ENCODE measurements at regions not wholly inside any gene's neighbourhood (a gene's known extent, or its start where the extent isn't known, plus 50 kb on each side); places are given as distances from the start of the nearest gene placed in this dataset.
A peak's percentile ranks its signal among the peaks of the same experiment; 100 is the strongest.

- DNase-seq (ENCODE audit: low read depth): no peak
Measured at GRCh38 chr19:28883241-28883693, 329.7 kb downstream of the UQCRFS1 start.

GRCh38 chr19:28882818-28883217 is 330.1 kb downstream of the UQCRFS1 start:
- DNase-seq (ENCODE audit: low read depth): no peak

GRCh38 chr19:28881616-28882015 is 331.3 kb downstream of the UQCRFS1 start:
- DNase-seq (ENCODE audit: low read depth): no peak

GRCh38 chr19:28880735-28881401 is 332.1 kb downstream of the UQCRFS1 start:
- DNase-seq (ENCODE audit: low read depth): no peak

- peak; percentile 24 for DNase-seq (ENCODE audit: low read depth)
Measured at GRCh38 chr19:28878862-28879566, 333.9 kb downstream of the UQCRFS1 start.

- DNase-seq (ENCODE audit: low read depth): no peak
Measured at GRCh38 chr19:28876609-28877123, 336.3 kb downstream of the UQCRFS1 start.

- DNase-seq (ENCODE audit: low read depth): no peak
Measured at GRCh38 chr19:28874742-28875141, 338.2 kb downstream of the UQCRFS1 start.

- DNase-seq (ENCODE audit: low read depth): no peak
Measured at GRCh38 chr19:28873301-28873700, 339.6 kb downstream of the UQCRFS1 start.

- DNase-seq (ENCODE audit: low read depth): no peak
Measured at GRCh38 chr19:28871099-28871725, 341.7 kb downstream of the UQCRFS1 start.

- no peak for DNase-seq (ENCODE audit: low read depth)
Measured at GRCh38 chr19:28869459-28869858, 343.5 kb downstream of the UQCRFS1 start.

GRCh38 chr19:28868836-28869235 is 344.1 kb downstream of the UQCRFS1 start:
- no peak for DNase-seq (ENCODE audit: low read depth)

GRCh38 chr19:28867978-28868377 is 345.0 kb downstream of the UQCRFS1 start:
- DNase-seq (ENCODE audit: low read depth): no peak

GRCh38 chr19:28864577-28865042 is 348.3 kb downstream of the UQCRFS1 start:
- DNase-seq (ENCODE audit: low read depth): no peak

GRCh38 chr19:28864024-28864503 is 348.9 kb downstream of the UQCRFS1 start:
- no peak for DNase-seq (ENCODE audit: low read depth)

GRCh38 chr19:28862238-28862637 is 350.7 kb downstream of the UQCRFS1 start:
- DNase-seq (ENCODE audit: low read depth): no peak

- DNase-seq (ENCODE audit: low read depth): no peak
Measured at GRCh38 chr19:28859811-28860210, 353.1 kb downstream of the UQCRFS1 start.

- no peak for DNase-seq (ENCODE audit: low read depth)
Measured at GRCh38 chr19:28858933-28859332, 354.0 kb downstream of the UQCRFS1 start.

GRCh38 chr19:28857967-28858366 is 355.0 kb downstream of the UQCRFS1 start:
- DNase-seq (ENCODE audit: low read depth): no peak

GRCh38 chr19:28855216-28855615 is 357.7 kb downstream of the UQCRFS1 start:
- no peak for DNase-seq (ENCODE audit: low read depth)

GRCh38 chr19:28847468-28847867 is 365.5 kb downstream of the UQCRFS1 start:
- DNase-seq (ENCODE audit: low read depth): no peak

- no peak for DNase-seq (ENCODE audit: low read depth)
Measured at GRCh38 chr19:28846094-28846812, 366.7 kb downstream of the UQCRFS1 start.
